KMS-11 (cell line): ENCODE measurements at regions not wholly inside any gene's neighbourhood (a gene's known extent, or its start where the extent isn't known, plus 50 kb on each side); places are given as distances from the start of the nearest gene placed in this dataset.

Experiments used
- H2AFZ ChIP-seq: fragments of 200-600 bp; sonication (generic); 2 replicates; pipeline ENCODE4 v1.6.1; 2016; ENCODE audit warnings: antibody characterized with exemption, mixed run types, low read depth
- H3K27ac ChIP-seq: fragments of 200-600 bp; sonication (generic); 2 replicates; pipeline ENCODE4 v1.6.1; 2016; ENCODE audit warnings: mild to moderate bottlenecking, mixed run types
- H3K27me3 ChIP-seq: fragments of 200-600 bp; sonication (generic); 2 replicates; pipeline ENCODE4 v1.6.1; 2017; ENCODE audit warnings: mild to moderate bottlenecking, low read depth, mixed run types, moderate library complexity; ENCODE audit not compliant: insufficient read depth
- H3K36me3 ChIP-seq: fragments of 200-600 bp; sonication (generic); 2 replicates; pipeline ENCODE4 v1.6.1; 2017; ENCODE audit warnings: mild to moderate bottlenecking, mixed run types; ENCODE audit not compliant: insufficient read depth
- H3K4me1 ChIP-seq: fragments of 200-600 bp; sonication (generic); 2 replicates; pipeline ENCODE4 v1.6.1; 2016; ENCODE audit warnings: mild to moderate bottlenecking, low read depth, mixed run types; ENCODE audit not compliant: poor library complexity, severe bottlenecking
- H3K4me2 ChIP-seq: fragments of 200-600 bp; sonication (generic); 2 replicates; pipeline ENCODE4 v1.7.0; 2016; ENCODE audit warnings: mild to moderate bottlenecking, mixed run types
- H3K4me3 ChIP-seq: fragments of 200-600 bp; sonication (generic); IDR thresholded peaks from 2 replicates; pipeline ENCODE4 v1.6.1; 2017; ENCODE audit warnings: low read depth, low read length, mixed read lengths; ENCODE audit not compliant: insufficient read depth
- H3K79me2 ChIP-seq: fragments of 200-600 bp; sonication (generic); 2 replicates; pipeline ENCODE4 v1.6.1; 2016; ENCODE audit warnings: low read depth, mixed run types; ENCODE audit not compliant: insufficient read depth
- H3K9ac ChIP-seq: fragments of 200-600 bp; sonication (generic); 2 replicates; pipeline ENCODE4 v1.6.1; 2016; ENCODE audit warnings: mild to moderate bottlenecking, mixed run types
- H4K20me1 ChIP-seq: fragments of 200-600 bp; sonication (generic); 2 replicates; pipeline ENCODE4 v1.6.1; 2016; ENCODE audit warnings: mild to moderate bottlenecking, mixed run types; ENCODE audit not compliant: insufficient read depth
- TF ChIP-seq, protein P1 (sequence below): fragments of 200-600 bp; sonication (generic); conservative IDR thresholded peaks from 2 replicates; pipeline ENCODE4 v1.6.1; 2017; ENCODE audit warnings: low read depth, mild to moderate bottlenecking, antibody characterized with exemption, low read length, moderate library complexity, mixed read lengths

DNA sequence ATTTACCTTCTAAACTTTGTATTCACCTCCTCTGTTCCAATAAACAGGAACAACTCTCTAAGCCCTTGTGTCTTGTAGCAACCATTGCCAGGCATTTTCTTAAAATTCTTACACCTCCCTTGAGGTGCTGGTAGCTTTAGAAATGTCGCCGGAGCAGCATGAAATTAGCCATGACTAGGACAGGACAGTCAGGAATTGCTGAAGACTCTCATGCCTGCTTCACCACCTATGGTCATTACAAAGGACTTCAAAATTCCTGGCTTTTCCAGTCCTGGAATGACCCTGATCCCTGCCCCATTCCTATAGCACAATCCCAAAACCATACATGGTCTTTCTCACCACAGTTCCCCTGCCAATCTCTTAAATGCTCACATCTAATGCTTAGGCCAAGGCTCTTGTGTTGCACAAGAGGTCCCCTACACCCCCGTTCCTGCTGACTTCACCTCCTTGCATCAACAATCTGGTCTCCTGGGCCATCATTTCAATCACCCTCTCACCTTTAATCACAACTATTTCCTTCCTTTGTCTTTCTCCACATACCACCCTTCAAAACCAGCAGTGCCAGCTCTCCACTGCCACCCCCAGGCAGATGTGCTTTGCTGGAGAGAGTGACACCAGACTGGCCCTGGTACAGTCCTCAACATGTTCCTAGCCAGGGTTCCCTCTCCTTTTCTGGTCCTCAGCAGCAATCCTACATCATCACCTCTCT lies 113.2 kb upstream of the TJP1 start:
- no peaks in the 10 kb centered on the region for H3K27me3 ChIP-seq
- no peaks in the 10 kb centered on the region for H3K4me1 ChIP-seq
- H4K20me1 ChIP-seq = no peaks in the 10 kb centered on the region
- no peak overlapping the region for H3K27ac ChIP-seq
- H3K79me2 ChIP-seq = no peaks in the 10 kb centered on the region
- H3K36me3 ChIP-seq = no peaks in the 10 kb centered on the region
- TF ChIP-seq, protein P1, sequence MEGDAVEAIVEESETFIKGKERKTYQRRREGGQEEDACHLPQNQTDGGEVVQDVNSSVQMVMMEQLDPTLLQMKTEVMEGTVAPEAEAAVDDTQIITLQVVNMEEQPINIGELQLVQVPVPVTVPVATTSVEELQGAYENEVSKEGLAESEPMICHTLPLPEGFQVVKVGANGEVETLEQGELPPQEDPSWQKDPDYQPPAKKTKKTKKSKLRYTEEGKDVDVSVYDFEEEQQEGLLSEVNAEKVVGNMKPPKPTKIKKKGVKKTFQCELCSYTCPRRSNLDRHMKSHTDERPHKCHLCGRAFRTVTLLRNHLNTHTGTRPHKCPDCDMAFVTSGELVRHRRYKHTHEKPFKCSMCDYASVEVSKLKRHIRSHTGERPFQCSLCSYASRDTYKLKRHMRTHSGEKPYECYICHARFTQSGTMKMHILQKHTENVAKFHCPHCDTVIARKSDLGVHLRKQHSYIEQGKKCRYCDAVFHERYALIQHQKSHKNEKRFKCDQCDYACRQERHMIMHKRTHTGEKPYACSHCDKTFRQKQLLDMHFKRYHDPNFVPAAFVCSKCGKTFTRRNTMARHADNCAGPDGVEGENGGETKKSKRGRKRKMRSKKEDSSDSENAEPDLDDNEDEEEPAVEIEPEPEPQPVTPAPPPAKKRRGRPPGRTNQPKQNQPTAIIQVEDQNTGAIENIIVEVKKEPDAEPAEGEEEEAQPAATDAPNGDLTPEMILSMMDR = no peak
- no peak overlapping the region for H3K4me3 ChIP-seq
- no peak overlapping the region for H3K4me2 ChIP-seq
- no peak overlapping the region for H2AFZ ChIP-seq
- no peak overlapping the region for H3K9ac ChIP-seq

DNA sequence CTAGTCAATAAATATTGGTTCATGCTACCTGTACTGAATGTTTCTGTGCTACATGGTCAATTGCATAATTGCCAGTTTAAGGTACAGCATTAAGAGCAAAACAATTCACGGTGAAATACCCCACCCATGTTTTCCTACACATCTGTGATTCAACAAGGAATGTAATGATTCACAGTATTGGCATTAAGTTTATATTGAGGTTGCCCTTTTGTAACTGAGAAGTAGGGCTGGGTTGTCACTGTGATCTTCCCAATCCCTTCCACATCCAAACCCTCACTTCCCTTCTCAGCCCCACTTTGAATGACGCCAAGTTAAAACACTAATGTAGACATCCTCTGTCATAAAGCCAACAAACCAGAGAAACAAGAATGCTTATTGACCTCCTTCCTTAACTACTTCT lies 112.0 kb upstream of the TJP1 start:
- H3K4me1 ChIP-seq = no peaks in the 10 kb centered on the region
- no peaks in the 10 kb centered on the region for H3K27me3 ChIP-seq
- TF ChIP-seq, protein P1 = no peak
- H2AFZ ChIP-seq = no peak overlapping the region
- no peaks in the 10 kb centered on the region for H4K20me1 ChIP-seq
- H3K27ac ChIP-seq = no peak overlapping the region
- H3K4me3 ChIP-seq = no peak overlapping the region
- no peaks in the 10 kb centered on the region for H3K79me2 ChIP-seq
- H3K9ac ChIP-seq = no peak overlapping the region
- no peak overlapping the region for H3K4me2 ChIP-seq
- H3K36me3 ChIP-seq = no peaks in the 10 kb centered on the region

DNA sequence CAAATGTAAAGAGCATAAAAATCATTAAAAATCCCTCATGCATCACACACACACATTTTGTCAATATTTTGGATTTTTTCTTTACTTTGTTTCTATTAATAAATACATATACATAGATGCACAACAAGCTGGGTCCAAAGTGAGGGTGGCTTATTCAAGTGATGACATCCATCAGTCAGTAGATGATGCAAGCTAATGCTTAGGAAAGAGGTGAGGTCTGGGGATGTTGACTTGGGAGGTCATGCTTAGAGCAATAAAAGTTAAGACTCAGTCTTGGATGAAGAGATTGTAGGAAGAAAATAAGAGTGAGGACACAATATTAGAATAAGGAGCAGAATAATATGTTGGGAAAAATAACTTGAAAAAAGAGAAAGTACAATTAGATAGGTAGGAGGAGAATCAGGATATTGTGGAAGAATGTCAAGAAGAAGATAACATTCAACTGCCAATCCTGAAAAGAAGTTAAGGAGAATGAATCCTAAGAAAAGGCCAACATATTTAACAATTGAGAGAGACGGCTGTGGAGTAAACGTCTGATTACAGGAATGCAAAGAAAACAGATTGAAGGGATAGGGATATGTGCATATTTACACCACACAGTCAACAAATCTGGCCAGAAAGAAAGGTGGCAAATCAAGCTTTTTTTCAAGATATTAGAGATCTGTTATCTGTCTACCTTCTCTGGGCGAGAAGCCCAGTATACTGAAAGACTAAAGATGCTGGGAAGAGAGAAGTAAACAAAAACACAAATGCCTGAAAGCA lies 111.0 kb upstream of the TJP1 start:
- Histone ChIP-seq H3K27ac (no peak overlapping the region), H3K36me3 (no peaks in the 10 kb centered on the region), H3K27me3 (no peaks in the 10 kb centered on the region), H3K79me2 (no peaks in the 10 kb centered on the region), H3K9ac (no peak overlapping the region), H4K20me1 (no peaks in the 10 kb centered on the region), H3K4me1 (no peaks in the 10 kb centered on the region), H3K4me2 (no peak overlapping the region), H2AFZ (no peak overlapping the region), H3K4me3 (no peak overlapping the region)
- TF ChIP-seq, protein P1 = no peak

DNA sequence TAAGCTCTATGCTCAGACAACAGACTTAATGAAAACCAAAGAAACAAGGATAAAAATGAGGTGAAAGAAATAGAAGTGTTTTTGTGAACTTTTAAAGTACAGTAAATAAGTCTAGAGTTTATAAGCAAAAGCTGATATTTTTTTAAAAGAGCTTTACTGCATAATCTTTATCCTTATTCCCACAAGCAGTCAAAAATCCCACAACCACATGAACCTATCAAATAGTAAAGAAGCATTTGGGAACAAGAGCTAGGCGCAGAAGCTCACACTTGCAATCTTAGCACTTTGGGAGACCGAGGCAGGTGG lies 103.8 kb upstream of the TJP1 start:
- H4K20me1 ChIP-seq = no peaks in the 10 kb centered on the region
- H3K9ac ChIP-seq = no peak overlapping the region
- no peaks in the 10 kb centered on the region for H3K27me3 ChIP-seq
- TF ChIP-seq, protein P1 = no peak
- H3K27ac ChIP-seq = no peak overlapping the region
- no peaks in the 10 kb centered on the region for H3K79me2 ChIP-seq
- no peak overlapping the region for H3K4me2 ChIP-seq
- H3K4me1 ChIP-seq = no peaks in the 10 kb centered on the region
- no peak overlapping the region for H2AFZ ChIP-seq
- no peak overlapping the region for H3K4me3 ChIP-seq
- H3K36me3 ChIP-seq = no peaks in the 10 kb centered on the region
